LNCaP clone FGC (cell line): ENCODE measurements at regions not wholly inside any gene's neighbourhood (a gene's known extent, or its start where the extent isn't known, plus 50 kb on each side); places are given as distances from the start of the nearest gene placed in this dataset.

Source experiments
- DNase-seq: peaks from one replicate; pipeline ENCODE4 v3.0.0-alpha.2; 2011; ENCODE audit warnings: low read depth
- H3K4me3 ChIP-seq: 2 replicates; pipeline ENCODE4 v1.5.1; 2011; ENCODE audit warnings: mild to moderate bottlenecking, low read depth, low read length, control low read depth
- CTCF ChIP-seq: IDR thresholded peaks from 2 replicates; pipeline ENCODE4 v1.5.1; 2012; ENCODE audit warnings: mild to moderate bottlenecking; ENCODE audit not compliant: control insufficient read depth, insufficient read depth; ENCODE audit errors: extremely low read depth

GRCh38 chr21:38056481-38056880 is 140.2 kb upstream of the KCNJ6 start:
- TF ChIP-seq CTCF, result no peak
- DNase-seq, result no peak
- H3K4me3 ChIP-seq, result no peak overlapping the region

GRCh38 chr21:38057626-38058025 is 141.4 kb upstream of the KCNJ6 start:
- no peak for DNase-seq
- no peak for TF ChIP-seq CTCF
- no peak overlapping the region for H3K4me3 ChIP-seq

- no peak for TF ChIP-seq CTCF
- H3K4me3 ChIP-seq, result no peak overlapping the region
- no peak for DNase-seq
Measured at GRCh38 chr21:38060533-38060932, 144.3 kb upstream of the KCNJ6 start.

- TF ChIP-seq CTCF, result no peak
- no peak overlapping the region for H3K4me3 ChIP-seq
- DNase-seq, result no peak
Measured at GRCh38 chr21:38067086-38067739, 151.0 kb upstream of the KCNJ6 start.

- H3K4me3 ChIP-seq, result no peak overlapping the region
- DNase-seq, result no peak
- TF ChIP-seq CTCF, result no peak
Measured at GRCh38 chr21:38072489-38072888, 156.2 kb upstream of the KCNJ6 start.

- no peak for TF ChIP-seq CTCF
- DNase-seq, result no peak
Measured at GRCh38 chr21:38075833-38076587, 159.8 kb upstream of the KCNJ6 start.

More at GRCh38 chr21:38075833-38076587, 159.8 kb upstream of the KCNJ6 start:
- no peak overlapping the region for H3K4me3 ChIP-seq
